ENCODE measurements at regions not wholly inside any gene's neighbourhood (a gene's known extent, or its start where the extent isn't known, plus 50 kb on each side); places are given as distances from the start of the nearest gene placed in this dataset.
"Not testable (repeated sequence)": the region's sequence is repeated elsewhere in the genome, so short reads cannot be mapped to it uniquely, and the experiment has no call there.

DNA sequence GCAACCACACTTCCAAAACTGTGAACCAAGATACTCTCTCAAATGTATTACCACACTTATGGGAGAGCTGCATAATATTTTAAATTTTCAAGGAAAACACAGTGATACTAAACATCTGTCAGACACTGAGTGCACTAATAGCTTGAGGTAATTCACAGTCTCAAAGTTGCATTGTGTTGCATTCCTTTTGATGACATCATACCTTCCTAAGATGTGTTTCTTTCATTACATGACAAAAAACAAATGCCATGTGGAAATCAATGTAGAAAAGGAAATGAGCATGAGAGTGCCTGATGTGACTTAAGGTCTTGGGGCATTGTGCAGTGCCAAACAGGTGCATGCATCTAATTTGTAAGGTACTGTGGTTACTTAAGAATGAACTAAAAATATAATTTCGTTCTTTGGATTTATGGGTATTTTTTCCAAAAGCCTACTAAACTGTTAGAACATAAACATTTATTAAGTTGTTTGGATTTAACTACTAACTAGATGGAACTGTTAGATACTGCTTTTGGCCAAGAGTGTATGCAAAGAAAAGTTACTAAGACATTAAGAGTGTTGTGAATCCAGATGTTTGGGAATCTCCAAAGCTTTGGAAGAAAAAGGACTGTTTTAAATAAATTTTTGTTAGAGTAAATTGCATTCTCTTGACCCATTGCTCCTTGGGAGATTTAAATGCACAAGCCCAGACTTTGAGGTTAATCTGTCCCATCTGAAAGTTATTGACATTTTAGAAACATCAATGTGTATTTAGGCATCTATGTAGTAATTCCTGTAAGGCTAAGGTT lies 496.2 kb upstream of the SEMA3D start:
- no peak overlapping the region for H3K27ac ChIP-seq (replicated peaks)
- H3K27me3 ChIP-seq (ENCODE audit: low read depth) = no peaks in the 10 kb centered on the region
- H3K4me1 ChIP-seq = no peaks in the 10 kb centered on the region
- H3K4me3 ChIP-seq = no peak overlapping the region
- H3K9me3 ChIP-seq (replicated peaks) = peaks cover 15% of the 10 kb centered on the region
- intact Hi-C loops (cut with micrococcal nuclease) = no loop called here
- DNase-seq = no peak
- TF ChIP-seq, protein P1, sequence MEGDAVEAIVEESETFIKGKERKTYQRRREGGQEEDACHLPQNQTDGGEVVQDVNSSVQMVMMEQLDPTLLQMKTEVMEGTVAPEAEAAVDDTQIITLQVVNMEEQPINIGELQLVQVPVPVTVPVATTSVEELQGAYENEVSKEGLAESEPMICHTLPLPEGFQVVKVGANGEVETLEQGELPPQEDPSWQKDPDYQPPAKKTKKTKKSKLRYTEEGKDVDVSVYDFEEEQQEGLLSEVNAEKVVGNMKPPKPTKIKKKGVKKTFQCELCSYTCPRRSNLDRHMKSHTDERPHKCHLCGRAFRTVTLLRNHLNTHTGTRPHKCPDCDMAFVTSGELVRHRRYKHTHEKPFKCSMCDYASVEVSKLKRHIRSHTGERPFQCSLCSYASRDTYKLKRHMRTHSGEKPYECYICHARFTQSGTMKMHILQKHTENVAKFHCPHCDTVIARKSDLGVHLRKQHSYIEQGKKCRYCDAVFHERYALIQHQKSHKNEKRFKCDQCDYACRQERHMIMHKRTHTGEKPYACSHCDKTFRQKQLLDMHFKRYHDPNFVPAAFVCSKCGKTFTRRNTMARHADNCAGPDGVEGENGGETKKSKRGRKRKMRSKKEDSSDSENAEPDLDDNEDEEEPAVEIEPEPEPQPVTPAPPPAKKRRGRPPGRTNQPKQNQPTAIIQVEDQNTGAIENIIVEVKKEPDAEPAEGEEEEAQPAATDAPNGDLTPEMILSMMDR (IDR thresholded peaks at IDR 0.05; ENCODE audit: borderline replicate concordance) = no peak
- H3K36me3 ChIP-seq = no peaks in the 10 kb centered on the region

DNA sequence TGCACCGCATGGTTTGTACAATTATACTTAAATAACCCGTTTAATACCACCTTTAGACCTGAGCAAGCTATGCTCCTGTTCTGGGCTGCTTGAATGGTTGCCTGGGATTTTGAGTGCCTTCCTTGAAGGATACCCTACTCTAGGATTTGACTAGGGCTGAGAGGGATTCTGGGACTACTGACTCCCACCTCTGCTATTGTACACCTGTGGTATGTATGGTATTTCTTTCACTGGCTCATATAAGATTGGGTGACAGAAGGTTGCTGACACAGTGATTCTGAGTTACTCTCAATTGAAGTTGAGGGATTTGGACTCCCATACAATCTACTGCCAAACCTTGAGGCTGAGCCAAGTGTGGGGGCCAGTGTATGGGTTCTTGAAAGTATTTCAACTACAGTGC lies 494.4 kb upstream of the SEMA3D start:
- no peak overlapping the region for H3K27ac ChIP-seq (replicated peaks)
- peaks cover 19% of the 10 kb centered on the region for H3K9me3 ChIP-seq (replicated peaks)
- no peak for DNase-seq
- no peaks in the 10 kb centered on the region for H3K4me1 ChIP-seq
- no peaks in the 10 kb centered on the region for H3K36me3 ChIP-seq
- H3K4me3 ChIP-seq = no peak overlapping the region
- H3K27me3 ChIP-seq (ENCODE audit: low read depth) = no peaks in the 10 kb centered on the region
- TF ChIP-seq, protein P1 (IDR thresholded peaks at IDR 0.05; ENCODE audit: borderline replicate concordance) = no peak
- intact Hi-C loops (cut with micrococcal nuclease) = no loop called here

DNA sequence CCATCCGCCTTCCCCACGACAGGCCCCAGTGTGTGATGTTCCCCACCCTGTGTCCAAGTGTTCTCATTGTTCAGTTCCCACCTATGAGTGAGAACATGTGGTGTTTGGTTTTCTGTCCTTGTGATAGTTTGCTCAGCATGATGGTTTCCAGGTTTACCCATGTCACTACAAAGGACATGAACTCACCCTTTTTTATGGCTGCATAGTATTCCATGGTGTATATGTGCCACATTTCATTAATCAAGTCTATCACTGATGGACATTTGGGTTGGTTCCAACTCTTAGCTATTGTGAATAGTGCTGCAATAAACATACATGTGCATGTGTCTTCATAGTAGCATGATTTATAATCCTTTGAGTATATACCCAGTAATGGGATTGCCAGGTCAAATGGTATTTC lies 488.2 kb upstream of the SEMA3D start:
- DNase-seq; H3K27me3 ChIP-seq (ENCODE audit: low read depth); H3K36me3 ChIP-seq; intact Hi-C loops (cut with micrococcal nuclease); H3K4me3 ChIP-seq; H3K4me1 ChIP-seq; H3K27ac ChIP-seq (replicated peaks): not testable (repeated sequence)
- H3K9me3 ChIP-seq (replicated peaks) = peaks cover 35% of the 10 kb centered on the region

DNA sequence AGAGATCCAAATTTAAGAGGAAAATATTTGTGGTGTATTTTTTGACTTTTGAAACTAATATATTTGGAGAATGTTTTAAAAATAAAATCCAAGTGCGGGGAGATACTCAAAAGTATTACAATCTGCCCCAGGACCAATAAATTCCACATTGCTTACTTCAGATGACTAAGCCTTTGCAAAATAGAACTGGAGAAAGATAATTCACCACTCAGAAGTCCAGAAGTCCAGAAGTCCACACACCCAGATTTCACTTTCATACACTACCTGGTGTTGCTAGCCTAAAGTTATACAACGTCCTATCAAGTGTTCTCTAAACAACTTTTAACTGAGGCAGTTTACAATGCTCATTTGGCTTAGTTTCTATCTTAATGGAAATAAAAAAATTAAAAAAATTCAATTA lies 487.0 kb upstream of the SEMA3D start:
- no peak overlapping the region for H3K4me3 ChIP-seq
- no peak for DNase-seq
- H3K9me3 ChIP-seq (replicated peaks) = peaks cover 29% of the 10 kb centered on the region
- H3K36me3 ChIP-seq = no peaks in the 10 kb centered on the region
- H3K4me1 ChIP-seq = no peaks in the 10 kb centered on the region
- TF ChIP-seq, protein P1 (IDR thresholded peaks at IDR 0.05; ENCODE audit: borderline replicate concordance) = no peak
- intact Hi-C loops (cut with micrococcal nuclease) = no loop called here
- no peak overlapping the region for H3K27ac ChIP-seq (replicated peaks)
- no peaks in the 10 kb centered on the region for H3K27me3 ChIP-seq (ENCODE audit: low read depth)

DNA sequence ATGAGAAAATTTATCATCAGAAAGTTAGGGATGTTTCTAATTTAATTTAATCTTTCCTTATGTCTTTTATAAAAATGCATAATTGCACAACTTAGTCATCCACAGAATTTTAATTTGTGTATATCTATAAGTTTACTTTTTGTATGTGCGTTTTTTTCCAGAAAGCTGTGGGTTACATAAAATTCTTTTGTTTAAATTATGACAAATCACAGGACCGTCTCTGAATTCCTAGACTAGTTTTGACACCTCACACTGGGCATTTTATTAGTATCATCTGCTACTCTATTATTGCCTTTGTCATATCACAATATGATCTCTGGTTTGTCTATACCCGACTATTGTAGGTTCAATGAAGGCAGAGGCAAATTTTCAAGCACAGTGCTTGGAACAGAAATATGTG lies 482.4 kb upstream of the SEMA3D start:
- Histone ChIP-seq H3K27me3 (ENCODE audit: low read depth) (no peaks in the 10 kb centered on the region), H3K27ac (replicated peaks) (no peak overlapping the region), H3K4me1 (no peaks in the 10 kb centered on the region), H3K36me3 (no peaks in the 10 kb centered on the region), H3K4me3 (no peak overlapping the region), H3K9me3 (replicated peaks) (peaks cover 7% of the 10 kb centered on the region)
- intact Hi-C loops (cut with micrococcal nuclease) = no loop called here
- TF ChIP-seq, protein P1 (IDR thresholded peaks at IDR 0.05; ENCODE audit: borderline replicate concordance) = no peak
- no peak for DNase-seq

DNA sequence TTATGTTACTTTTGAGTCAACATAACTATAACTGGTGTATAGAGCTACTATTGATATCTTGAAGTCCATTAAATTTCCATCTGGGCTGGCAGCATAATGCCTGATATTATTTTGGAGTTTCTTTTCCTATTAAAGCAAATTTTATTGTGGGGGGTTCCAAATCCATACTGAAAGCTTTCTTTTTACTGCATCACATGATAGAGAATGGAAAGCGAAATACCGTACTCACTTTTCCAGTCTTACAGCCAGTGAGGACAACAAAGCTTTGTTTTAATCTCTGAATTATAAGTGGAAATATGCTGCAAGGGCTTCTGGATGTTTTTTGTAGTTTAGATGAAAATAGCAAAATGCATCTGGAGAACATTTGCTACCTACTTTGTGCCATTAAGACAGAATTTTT lies 477.5 kb upstream of the SEMA3D start:
- TF ChIP-seq, protein P1 (IDR thresholded peaks at IDR 0.05; ENCODE audit: borderline replicate concordance) = no peak
- H3K27me3 ChIP-seq (ENCODE audit: low read depth) = no peaks in the 10 kb centered on the region
- intact Hi-C loops (cut with micrococcal nuclease) = no loop called here
- H3K27ac ChIP-seq (replicated peaks) = no peak overlapping the region
- H3K36me3 ChIP-seq = no peaks in the 10 kb centered on the region
- DNase-seq = no peak
- H3K4me3 ChIP-seq = no peak overlapping the region
- H3K4me1 ChIP-seq = no peaks in the 10 kb centered on the region
- H3K9me3 ChIP-seq (replicated peaks) = no peaks in the 10 kb centered on the region

Measured in left ventricle myocardium inferior (tissue), 1 donor.